ENCODE measurements at regions not wholly inside any gene's neighbourhood (a gene's known extent, or its start where the extent isn't known, plus 50 kb on each side); places are given as distances from the start of the nearest gene placed in this dataset.

- TF ChIP-seq CTCF (IDR thresholded peaks at IDR 0.05) = no peak
- TF ChIP-seq POLR2A (IDR thresholded peaks at IDR 0.05) = no peak
- TF ChIP-seq POLR2AphosphoS5 (IDR thresholded peaks at IDR 0.05) = no peak
Measured at GRCh38 chr11:25900814-25901213, 431.1 kb upstream of the ANO3 start.
